HS-5 (cell line): ENCODE measurements at regions not wholly inside any gene's neighbourhood (a gene's known extent, or its start where the extent isn't known, plus 50 kb on each side); places are given as distances from the start of the nearest gene placed in this dataset.
A peak's percentile ranks its signal among the peaks of the same experiment; 100 is the strongest.

ENCODE experiments used
- DNase-seq: peaks from one replicate; pipeline ENCODE4 v3.0.0-alpha.2; 2012; ENCODE audit warnings: low read depth

DNA sequence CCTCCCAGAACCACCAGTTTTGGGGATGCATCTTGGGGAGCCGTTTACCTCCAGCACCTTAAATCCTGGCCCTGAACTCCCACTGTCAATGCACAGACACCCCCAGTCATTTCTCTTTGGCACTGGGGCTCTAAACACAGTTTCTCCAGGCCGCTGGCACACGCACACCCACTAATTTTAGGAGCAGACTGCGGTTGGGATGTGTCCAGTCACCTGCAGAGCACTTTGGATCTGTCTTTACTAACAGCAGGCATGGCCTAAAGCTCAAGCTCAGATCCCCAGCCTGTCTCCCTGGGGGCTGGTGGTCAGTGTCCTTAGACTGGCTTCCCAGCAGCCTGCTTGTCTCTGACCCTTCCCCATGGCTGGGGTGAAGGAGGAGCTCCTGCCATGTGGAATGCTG lies 49.9 kb downstream of the SYNE3 start:
- no peak for DNase-seq

DNA sequence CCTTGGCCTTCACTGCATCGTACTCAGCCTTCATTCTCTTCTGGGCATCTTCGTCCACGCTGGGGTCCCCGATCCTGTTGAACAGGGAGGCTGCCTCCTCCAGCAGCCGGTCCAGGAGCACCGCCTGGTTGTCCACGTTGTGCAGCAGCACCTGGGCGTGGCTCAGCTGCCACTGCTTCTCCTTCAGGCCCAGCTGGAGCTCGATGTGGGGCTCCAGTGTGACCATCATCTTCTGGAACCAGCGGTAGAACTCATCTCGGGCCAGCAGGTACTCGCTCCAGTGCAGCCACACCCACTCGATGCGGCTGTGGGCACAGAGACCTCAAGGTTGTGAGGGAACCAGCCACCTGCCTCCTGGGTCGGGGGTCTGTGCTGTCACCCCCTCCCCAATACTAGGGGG lies 50.5 kb downstream of the SYNE3 start:
- no peak for DNase-seq

DNA sequence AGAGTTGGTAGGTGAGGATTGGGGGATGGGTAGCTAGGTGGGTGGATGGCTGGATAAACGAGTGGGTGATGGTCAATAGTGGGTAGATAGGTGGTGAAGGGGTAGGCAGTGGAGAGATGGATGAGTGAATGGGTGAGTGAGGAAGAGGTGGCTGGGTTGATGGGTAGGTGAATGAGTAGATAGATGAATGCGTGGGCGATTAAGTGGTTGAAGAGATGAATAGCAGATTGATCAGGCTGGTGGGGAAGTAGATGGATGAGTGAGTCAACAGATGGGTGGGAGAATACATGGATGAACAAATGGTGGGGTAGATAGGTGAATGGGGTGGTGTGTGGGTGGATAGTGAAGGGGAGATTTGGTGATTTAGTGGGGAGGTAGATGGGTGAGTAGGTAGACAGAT lies 51.1 kb downstream of the SYNE3 start:
- no peak for DNase-seq

DNA sequence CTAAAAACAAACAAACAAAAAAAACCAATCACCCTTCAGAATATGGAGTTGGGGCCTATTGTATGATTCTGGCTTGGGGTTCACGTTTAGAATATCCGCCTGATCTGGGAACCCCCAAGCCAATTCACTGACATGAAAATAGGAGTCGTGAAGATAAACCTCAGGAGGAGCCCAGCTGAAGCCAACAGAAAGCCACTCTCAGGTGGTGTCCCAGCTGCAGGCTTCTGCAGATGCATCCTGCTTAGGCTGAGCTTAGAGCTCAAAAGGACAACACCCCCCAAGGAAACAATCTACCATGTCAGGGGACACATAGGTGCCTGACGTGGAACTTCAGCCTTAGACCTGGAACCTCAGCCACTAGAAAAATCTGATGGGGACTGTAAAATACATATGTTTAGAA lies 51.9 kb downstream of the SYNE3 start:
- DNase-seq: no peak

DNA sequence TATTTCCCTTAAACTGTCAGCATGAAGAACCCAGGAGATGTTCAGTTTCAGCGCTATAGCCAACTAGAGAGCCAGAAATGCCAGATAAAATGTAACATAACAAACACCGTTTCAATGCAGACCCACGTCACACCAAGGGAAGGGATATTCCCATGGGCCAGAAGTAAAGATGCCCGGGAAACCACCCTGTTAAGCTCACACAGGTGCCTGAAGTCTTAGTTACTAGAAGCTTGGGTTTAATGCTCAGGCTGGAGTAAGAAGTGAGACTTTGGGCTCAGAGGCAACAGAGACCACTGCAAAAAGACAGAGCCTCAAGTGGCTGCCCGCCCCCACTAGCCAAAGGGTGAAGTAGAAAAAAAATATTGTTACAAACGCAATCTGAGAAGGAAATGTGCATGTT lies 52.3 kb downstream of the SYNE3 start:
- DNase-seq: no peak

DNA sequence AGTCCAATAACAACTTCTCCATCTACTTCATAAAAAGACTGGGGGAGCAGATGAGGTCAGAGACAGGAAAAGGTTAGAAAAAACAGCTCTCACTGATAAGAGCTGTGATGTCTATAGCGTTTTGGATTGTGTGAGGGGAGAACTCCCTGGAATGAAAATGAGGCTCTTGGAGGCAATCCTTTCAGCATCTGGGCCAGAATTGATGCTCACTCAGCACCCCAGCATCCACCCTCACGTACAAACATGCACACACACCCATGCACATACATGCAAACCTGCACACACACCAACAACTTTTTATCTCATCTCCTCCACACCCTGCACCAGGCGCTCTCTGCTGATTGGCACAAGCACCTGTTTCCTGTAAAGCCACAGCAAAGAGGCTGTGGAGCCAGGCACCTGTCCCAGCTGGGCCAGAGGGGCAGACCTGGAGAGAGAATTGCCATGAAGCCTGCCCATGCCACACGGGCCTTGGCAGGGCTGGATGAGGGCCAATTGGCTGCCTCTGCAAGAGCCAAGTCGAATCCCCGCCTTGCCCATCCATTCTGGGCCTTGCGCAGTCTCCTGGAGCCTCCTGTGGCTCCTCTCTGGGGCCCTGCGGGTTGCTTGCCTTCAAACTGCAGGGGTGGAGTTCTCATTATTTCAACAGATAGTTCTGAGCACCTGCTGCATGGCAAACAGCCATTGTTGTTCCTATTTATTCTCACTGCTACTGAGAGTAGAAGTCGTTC lies 53.1 kb downstream of the SYNE3 start:
- no peak for DNase-seq

DNA sequence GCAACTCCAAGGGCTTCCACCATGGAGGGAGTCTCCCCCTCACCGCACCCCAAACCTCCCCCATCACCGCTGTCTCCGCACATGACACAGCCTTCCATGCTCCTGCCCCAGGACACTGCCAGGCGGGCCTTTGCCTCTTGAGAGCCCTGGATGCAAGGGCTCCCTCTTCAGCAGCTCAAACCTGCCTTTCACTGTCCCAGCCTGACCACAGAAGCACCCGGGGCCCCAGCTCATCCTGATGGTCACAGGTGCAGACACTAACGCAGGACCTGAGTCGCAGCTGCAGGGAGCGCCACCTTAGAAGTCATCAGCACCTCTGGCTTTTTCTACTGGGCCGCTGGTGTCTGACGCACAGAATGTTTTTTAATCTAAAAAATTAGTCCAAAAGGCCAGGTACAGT lies 54.0 kb downstream of the SYNE3 start:
- DNase-seq: no peak

DNA sequence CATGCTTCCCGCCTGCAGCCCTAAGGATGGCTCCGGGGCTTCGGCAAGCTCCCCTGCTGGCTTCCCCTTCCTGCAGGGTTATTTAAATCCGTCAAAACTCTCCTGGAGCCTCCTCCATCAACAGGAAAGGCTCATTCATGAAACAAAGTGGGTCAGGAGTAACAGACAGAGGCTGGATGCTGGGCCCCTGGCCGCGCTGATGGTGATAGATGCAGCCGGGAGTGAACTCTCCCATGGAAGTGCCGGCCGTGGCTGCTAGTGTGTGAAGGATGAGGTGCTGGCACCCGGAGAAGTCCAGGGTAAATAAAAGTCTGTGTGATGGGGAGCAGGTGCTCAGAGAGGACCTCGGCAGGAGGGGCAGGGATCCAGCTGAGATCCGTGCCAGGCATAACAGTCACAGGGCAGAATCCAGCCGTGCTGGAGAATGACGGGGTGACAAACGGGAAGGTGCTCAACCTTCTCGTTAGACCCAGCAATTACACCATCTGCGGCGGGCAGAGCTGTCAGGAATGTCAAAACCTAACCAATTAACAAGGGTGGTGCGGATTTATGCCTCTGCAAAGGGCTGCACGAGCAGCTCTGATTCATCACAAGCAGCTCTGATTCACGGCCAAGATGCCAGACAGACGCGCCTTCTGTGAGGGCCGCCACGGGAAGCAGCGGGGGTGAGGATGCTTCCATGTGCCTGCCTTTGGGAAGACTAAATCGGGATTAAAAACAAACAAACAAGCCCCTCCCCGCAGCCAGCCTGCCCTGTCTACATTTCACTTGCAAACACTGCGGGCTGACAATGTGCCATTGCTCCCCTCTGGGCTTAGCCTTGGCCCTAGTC lies 55.6 kb downstream of the SYNE3 start:
- DNase-seq: peak; percentile 53

DNA sequence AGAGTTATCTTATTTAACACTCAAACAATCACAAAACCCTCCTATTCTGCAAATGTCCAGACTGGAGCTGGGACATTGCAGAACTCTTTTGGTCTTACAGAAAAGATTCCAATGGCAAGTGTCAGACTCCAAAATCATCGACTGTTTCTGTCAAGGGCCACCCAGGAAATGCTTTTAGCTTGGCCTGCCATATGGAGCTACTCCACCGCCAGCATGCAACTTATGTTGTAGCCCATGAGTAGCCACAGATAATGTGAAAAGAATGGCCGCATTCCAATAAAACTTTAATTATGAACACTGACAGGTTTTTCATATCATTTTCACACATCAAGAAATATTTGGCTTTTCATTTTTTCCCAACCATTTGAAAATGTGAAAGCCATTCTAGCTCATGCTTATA lies 57.5 kb downstream of the SYNE3 start:
- DNase-seq: no peak

DNA sequence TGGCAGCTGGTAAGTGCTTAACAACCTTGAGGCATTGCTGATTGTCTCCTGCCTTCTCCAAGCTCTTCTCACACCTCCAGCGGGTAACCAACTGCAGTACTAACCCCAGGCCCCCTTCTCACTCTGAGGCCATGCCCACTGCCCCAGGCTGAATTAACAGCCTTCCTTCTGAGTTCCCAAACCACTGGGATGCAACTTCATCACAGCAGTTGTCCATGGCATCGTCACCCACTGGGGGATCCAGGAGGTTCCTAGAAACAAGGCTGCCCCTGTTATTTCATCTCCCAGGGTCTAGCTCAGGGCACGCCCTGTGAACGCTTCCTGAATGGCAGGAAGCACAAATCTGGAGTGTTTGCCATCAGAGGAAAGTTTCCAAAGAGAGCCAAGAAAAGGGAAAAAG lies 58.0 kb downstream of the SYNE3 start:
- no peak for DNase-seq

DNA sequence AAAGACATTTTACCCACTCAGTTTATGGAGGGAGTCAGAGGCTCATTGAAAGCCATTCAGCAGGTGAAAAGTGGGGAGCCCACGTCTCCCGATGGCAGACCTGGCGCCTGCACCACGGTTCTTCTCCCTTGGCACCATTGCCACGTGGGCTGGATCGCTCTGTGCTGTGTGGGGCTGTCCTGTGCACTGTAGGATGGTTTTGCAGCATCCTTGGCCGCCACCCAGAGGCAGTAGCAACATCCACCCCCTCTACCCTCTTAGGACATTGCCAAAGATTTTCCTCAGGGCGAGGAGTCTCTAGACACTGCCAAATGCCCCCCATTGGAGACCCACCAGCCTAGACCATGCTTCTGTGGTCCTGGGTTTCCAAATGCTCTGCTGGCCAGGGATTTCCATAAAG lies 60.2 kb downstream of the SYNE3 start:
- no peak for DNase-seq

DNA sequence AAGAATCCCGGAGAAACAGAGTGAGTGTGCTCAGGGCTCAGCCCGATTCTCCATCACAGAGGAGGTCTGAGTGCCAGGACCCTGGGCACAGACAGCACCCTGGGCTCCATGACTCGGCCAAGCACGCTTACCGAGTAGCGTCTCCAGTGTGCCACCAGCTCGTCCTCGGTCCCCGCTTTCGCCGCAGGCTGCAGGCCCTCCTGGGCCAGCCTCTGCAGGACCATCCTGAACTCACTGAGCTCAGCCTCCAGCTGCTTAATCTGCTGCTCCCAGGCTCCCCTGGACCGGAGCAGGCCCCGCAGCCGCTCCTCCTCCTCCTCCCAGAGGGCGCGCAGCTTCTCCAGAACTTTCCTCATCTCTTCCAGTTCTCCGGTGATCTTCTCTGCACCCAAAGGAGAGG lies 61.2 kb downstream of the SYNE3 start:
- no peak for DNase-seq

DNA sequence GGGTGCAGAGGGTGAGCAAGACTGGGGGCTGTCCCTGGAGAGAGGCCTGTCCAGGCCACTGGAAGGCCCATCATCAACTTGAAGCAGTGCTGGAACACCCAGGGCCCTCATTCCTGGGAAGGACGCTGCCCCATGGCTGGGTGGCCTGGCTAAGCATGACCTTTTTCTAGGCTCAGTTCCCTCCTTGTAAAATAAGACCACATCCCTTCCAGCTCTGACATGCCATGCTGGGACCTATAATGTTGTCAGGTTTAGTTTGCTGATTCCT lies 62.8 kb downstream of the SYNE3 start:
- no peak for DNase-seq

DNA sequence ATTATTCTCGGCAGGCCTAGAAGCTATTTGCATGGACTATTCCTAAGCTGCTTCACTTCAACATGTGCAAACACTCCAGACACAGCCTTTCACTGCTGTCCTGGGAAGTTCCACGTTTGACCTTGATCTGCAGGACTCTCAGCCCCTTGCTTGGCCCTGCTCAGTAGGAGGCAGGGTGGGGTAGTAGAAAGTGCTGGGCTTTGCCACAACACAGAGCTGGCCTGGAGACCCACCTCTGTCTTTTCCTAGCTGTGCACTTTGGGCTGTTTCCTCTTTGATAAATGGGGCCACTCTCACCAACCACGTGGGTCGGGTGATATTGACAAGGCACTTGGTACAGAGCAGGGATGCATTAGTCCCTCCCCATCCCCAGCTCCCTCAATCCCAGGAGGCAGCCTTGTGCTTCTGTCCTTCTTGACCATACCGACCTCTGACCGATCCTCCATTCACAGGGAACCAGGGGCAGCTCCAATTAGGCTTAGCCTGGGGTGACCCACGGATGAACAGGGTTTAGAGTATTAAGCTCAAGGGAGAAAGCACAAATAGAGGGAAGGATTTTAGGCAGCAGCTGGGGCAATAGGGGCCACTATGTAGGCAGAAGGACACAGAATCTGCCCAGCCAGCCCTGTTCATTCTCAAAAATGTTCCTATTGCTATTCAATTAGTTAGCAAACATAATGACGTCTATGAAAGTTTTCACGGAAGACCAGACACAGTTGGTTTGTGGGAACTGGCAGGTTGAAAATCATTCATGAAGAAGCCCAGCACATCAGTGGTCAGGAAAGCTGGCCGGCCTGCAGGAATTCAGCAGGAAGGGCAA lies 63.3 kb downstream of the SYNE3 start:
- DNase-seq: no peak

DNA sequence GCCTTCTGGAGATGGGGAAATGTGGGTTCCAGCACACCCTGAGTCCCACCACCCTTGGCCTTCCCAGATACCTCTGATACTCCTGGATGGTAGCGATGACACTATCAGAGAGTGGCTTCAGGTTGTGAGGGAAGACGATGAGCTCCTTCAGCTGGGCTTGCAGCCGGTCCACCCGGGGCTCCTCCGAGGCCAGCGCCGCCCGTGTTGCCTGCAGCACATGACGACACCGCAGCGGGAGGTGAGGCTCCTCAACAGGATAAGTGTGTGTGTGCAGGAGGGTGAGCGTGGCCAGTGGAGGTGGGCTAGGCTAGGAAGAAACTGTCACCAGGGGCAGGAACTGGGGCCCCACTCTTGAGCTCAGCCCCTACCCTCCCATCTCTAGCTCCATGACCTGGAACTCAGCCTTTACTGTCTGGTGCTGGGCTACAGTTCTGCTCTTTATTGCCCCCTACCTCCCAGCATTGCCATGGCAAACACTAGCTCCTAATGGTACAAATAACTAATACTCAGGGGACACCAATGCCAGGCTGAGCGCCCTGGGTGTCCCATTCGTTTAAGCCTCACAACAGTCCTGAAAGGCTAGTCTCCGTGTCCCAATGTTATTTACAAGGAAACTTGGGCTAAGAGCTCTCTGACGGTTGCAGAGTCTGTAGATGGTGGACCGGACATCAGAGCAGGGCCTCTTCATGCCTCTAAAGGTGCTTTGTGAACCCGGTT lies 64.1 kb downstream of the SYNE3 start:
- DNase-seq: no peak

DNA sequence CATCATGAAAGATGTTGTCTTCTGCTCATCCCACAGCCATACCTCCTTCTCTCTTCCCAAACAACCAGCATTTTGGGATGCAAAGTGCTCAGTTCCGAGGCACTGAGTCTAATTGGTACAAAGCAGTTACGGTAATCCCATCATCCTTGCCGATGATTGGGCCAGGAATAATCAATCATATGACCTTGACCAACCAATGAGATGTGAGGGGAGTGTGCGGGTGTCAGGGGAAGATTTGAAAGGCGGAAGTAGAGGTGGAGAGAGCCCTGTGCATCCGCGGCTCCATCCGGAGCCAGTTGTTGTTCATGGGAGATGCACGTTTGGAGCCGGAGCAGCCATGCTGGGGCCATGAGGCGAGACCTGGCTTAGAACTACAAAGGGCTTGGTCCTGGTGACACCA lies 67.3 kb downstream of the SYNE3 start:
- no peak for DNase-seq

DNA sequence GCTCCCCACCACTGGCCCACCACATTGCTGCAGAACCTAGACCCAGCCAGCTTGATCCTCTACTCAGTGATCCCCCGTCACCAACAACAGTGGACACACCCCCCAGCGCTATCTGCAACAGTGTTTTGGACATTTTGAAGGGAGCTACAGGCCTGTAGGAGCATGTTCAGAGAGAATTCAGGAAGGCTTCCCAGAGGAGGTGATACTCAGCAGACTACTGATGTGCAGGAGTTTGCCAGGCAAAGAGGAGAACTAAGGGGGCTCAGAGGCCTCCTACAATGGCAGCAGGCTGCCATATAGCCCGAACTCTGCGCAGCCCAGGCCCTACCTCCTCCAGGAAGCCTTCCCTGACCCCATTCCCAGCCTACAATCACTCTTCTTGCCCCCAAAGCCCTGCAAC lies 70.0 kb downstream of the SYNE3 start:
- DNase-seq: no peak

DNA sequence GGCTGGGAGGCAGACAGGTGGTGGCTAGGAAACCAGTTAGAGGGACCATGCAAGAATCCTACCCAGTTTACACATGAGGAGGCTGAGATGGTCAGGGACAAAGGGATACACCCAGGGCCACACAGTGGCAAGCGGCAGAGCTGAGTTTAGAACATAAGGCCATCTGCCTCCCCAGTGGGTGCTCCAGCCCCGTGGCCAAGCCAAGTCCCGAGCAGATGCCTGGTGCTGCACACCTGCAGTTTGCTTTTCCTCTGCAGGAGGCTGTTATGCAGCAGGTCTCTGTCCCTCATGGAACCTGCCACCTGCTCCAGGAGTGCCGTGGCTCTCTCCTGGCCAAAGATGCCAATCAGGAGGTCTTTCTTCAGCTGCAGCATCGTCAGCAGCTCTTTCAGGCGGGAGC lies 70.8 kb downstream of the SYNE3 start:
- no peak for DNase-seq

DNA sequence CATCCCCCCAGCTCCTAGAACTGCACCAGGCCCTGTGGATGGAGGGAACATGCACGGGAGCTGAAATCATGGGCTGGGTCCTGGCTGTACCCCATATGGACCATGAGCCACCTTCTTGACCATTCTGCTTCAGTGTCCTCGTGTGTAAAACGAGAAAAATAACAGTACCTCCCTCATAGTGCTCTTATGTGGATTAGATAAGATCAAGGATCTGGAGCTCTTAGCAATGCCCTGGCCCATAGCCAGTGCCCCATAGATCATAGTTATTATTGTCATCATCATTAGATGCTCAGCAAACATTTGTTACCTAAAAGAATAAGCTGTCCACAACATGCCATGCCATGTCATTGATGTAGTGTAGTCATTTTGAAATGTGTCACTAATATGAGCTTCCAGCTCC lies 71.3 kb downstream of the SYNE3 start:
- DNase-seq: no peak

DNA sequence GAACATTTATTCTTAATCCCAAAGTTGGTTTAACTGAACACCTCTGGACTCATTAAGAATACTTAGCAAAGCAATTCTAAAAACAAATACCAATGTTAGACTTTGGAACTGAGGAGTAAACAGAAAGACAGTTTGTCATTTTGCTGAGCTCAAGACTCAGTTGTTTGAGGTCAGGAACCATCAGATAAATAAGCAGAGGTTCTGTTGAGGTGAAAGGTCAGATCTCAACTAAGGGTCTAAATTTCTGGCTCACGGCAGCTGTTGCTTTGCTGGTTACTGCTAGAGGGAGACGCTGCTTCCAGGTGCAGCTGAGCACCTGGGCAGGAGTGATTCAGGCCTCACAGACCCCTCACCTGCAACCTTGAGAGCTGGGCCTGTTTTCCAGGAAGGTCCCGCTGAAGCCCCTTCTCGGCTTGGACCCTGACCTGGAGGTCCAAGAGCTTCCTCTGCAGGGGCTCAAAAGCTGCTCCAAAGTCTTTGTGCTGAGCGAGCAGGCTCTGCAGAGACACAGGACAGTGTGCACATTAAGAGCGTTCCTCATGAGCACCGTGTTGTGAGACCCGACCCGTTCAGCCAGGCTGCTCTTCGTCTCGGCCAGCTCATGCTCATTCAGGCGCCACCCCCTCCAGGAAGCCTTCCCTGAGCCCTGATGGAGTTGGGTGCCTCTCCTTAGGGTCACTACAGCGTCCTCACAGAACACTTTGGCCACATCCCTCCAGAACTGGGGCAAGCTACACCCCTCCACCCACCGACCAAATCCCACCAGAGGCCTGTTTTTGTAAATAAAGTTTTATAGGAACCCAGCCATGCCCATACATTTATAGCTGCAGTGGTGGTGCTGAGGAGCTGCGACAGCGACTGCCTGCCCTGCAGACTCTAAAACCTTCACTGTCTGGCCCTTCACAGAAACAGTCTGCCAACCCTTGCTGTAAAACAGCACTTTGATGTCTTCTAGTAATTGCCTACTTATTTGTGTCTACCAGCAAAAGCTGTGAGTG lies 72.0 kb downstream of the SYNE3 start:
- no peak for DNase-seq

DNA sequence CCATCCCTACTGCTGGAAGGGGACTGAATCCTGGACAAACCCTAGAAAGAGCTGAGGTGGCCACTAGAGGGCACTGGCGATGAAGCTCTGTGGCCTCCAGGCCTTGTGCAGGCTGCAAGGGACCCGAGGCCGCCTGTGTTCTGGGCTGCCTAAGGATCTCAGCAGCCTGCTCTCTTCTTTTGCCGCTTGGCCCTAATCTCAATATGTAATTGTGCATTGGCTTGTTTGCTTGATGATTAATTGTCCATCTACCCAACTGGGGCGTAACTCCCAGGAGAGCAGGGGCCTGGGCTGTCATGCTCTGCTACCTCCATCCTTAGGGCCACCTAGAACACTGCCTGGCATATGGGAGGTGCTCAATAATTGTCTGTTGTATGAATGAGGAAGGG lies 73.8 kb downstream of the SYNE3 start:
- DNase-seq: peak; percentile 22
